Breast epithelium (tissue), 4 donors: ENCODE measurements at regions not wholly inside any gene's neighbourhood (a gene's known extent, or its start where the extent isn't known, plus 50 kb on each side); places are given as distances from the start of the nearest gene placed in this dataset.

Experiments used
- DNase-seq, 2 donors: peaks; one replicate each; pipeline ENCODE4 v3.0.0-alpha.2; 2019; ENCODE audit warnings: low spot score in 2 of 2
- H3K27ac ChIP-seq, 2 donors: fragments of 200-600 bp; sonication (generic) in 1 of 2; one replicate each; pipeline ENCODE4 v1.5.1; 2016 to 2019; ENCODE audit warnings: mild to moderate bottlenecking in 1 of 2
- H3K27me3 ChIP-seq, 2 donors: fragments of 200-600 bp; sonication (generic) in 1 of 2; one replicate each; pipeline versions ENCODE4 v1.5.1 to v1.6.0; 2017 to 2019; ENCODE audit warnings: control low read depth in 1 of 2, mild to moderate bottlenecking in 1 of 2
- H3K36me3 ChIP-seq: fragments of 200-600 bp; one replicate; pipeline ENCODE4 v1.5.1; 2019
- H3K4me1 ChIP-seq, 2 donors: fragments of 200-600 bp; sonication (generic); one replicate each; pipeline ENCODE4 v1.5.1; 2016 to 2019; ENCODE audit warnings: control low read depth in 1 of 2
- H3K4me3 ChIP-seq, 3 donors: fragments of 200-600 bp; sonication (generic); 1 replicate in 2 of 3; 2 replicates in 1 of 3; pipeline ENCODE4 v1.5.1; 2016 to 2019; ENCODE audit warnings: mild to moderate bottlenecking in 3 of 3, moderate library complexity in 2 of 3
- H3K9me3 ChIP-seq, 2 donors: fragments of 200-600 bp; sonication (generic) in 1 of 2; one replicate each; pipeline ENCODE4 v1.5.1; 2016 to 2019; ENCODE audit warnings: control low read depth in 1 of 2
- CTCF ChIP-seq, 3 donors: fragments of 450-650 bp; IDR thresholded peaks; one replicate each; pipeline ENCODE4 v1.5.1; 2016 to 2017; ENCODE audit warnings: antibody characterized with exemption in 3 of 3, mild to moderate bottlenecking in 3 of 3, moderate library complexity in 3 of 3
- POLR2A ChIP-seq: fragments of 450-650 bp; IDR thresholded peaks from one replicate; pipeline ENCODE4 v1.6.1; 2016; ENCODE audit warnings: antibody characterized with exemption, mild to moderate bottlenecking, moderate library complexity
- POLR2AphosphoS5 ChIP-seq, 3 donors: sonication (generic); formaldehyde crosslinking; IDR thresholded peaks; one replicate each; pipeline ENCODE4 v1.6.1; 2017; ENCODE audit warnings: antibody characterized with exemption in 3 of 3
- intact Hi-C: fragments of 100-400 bp; cut with DNase I; formaldehyde crosslinking; loops from one replicate; pipeline ENCODE4 v1.15.1; 2023; ENCODE audit warnings: low total_unique reads

GRCh38 chr9:115978659-115979096, 174.9 kb upstream of the PAPPA start:
- no peaks in the 10 kb centered on the region for H3K27me3 ChIP-seq

GRCh38 chr9:115980054-115980453, 173.5 kb upstream of the PAPPA start:
- TF ChIP-seq POLR2AphosphoS5 (IDR thresholded peaks at IDR 0.05) (no peak), CTCF (IDR thresholded peaks at IDR 0.05) (no peak), POLR2A (no peak)
- no peak for DNase-seq
- no peak overlapping the region for H3K27ac ChIP-seq
- no peaks in the 10 kb centered on the region for H3K9me3 ChIP-seq
- H3K4me3 ChIP-seq = no peak overlapping the region
- H3K36me3 ChIP-seq = no peaks in the 10 kb centered on the region
- H3K4me1 ChIP-seq = no peaks in the 10 kb centered on the region
- no peaks in the 10 kb centered on the region for H3K27me3 ChIP-seq
- intact Hi-C loops = no loop called here

More at GRCh38 chr9:115978659-115979096, 174.9 kb upstream of the PAPPA start:
- no peak for DNase-seq
- H3K36me3 ChIP-seq = no peaks in the 10 kb centered on the region
- TF ChIP-seq POLR2AphosphoS5 (IDR thresholded peaks at IDR 0.05) = no peak
- no peak for TF ChIP-seq POLR2A
- no peak for TF ChIP-seq CTCF (IDR thresholded peaks at IDR 0.05)
- no peak overlapping the region for H3K4me3 ChIP-seq
- H3K9me3 ChIP-seq = no peaks in the 10 kb centered on the region
- intact Hi-C loops = no loop called here
- no peak overlapping the region for H3K27ac ChIP-seq
- no peaks in the 10 kb centered on the region for H3K4me1 ChIP-seq

GRCh38 chr9:115980502-115980901, 173.1 kb upstream of the PAPPA start:
- no peaks in the 10 kb centered on the region for H3K4me1 ChIP-seq
- H3K4me3 ChIP-seq = no peak overlapping the region
- H3K9me3 ChIP-seq = no peaks in the 10 kb centered on the region
- H3K27ac ChIP-seq = no peak overlapping the region
- intact Hi-C loops = no loop called here
- no peak for DNase-seq
- TF ChIP-seq POLR2AphosphoS5 (IDR thresholded peaks at IDR 0.05) (no peak), POLR2A (no peak), CTCF (IDR thresholded peaks at IDR 0.05) (no peak)
- H3K36me3 ChIP-seq = no peaks in the 10 kb centered on the region
- H3K27me3 ChIP-seq = no peaks in the 10 kb centered on the region

- Histone ChIP-seq H3K27ac (no peak overlapping the region), H3K4me1 (no peaks in the 10 kb centered on the region), H3K4me3 (no peak overlapping the region), H3K27me3 (no peaks in the 10 kb centered on the region), H3K9me3 (no peaks in the 10 kb centered on the region), H3K36me3 (no peaks in the 10 kb centered on the region)
- intact Hi-C loops = no loop called here
- TF ChIP-seq POLR2AphosphoS5 (IDR thresholded peaks at IDR 0.05) (no peak), CTCF (IDR thresholded peaks at IDR 0.05) (no peak), POLR2A (no peak)
- DNase-seq = no peak
Observed at GRCh38 chr9:115980976-115981375, 172.6 kb upstream of the PAPPA start.

- H3K27ac ChIP-seq = no peak overlapping the region
- intact Hi-C loops = no loop called here
- H3K4me1 ChIP-seq = no peaks in the 10 kb centered on the region
Observed at GRCh38 chr9:115983366-115983765, 170.2 kb upstream of the PAPPA start.

More at GRCh38 chr9:115983366-115983765, 170.2 kb upstream of the PAPPA start:
- no peaks in the 10 kb centered on the region for H3K27me3 ChIP-seq
- no peak for DNase-seq
- no peak for TF ChIP-seq POLR2A
- TF ChIP-seq CTCF (IDR thresholded peaks at IDR 0.05) = no peak
- no peak for TF ChIP-seq POLR2AphosphoS5 (IDR thresholded peaks at IDR 0.05)
- no peak overlapping the region for H3K4me3 ChIP-seq
- H3K9me3 ChIP-seq = no peaks in the 10 kb centered on the region
- H3K36me3 ChIP-seq = no peaks in the 10 kb centered on the region
